Testis (tissue), 2 donors: ENCODE measurements at regions not wholly inside any gene's neighbourhood (a gene's known extent, or its start where the extent isn't known, plus 50 kb on each side); places are given as distances from the start of the nearest gene placed in this dataset.

Experiments used
- DNase-seq: peaks from one replicate; pipeline ENCODE4 v3.0.0-alpha.2; 2019
- H3K27ac ChIP-seq, 2 donors: fragments of 200-600 bp; sonication (generic); one replicate each; pipeline ENCODE4 v1.5.1; 2019
- H3K27me3 ChIP-seq: fragments of 200-600 bp; sonication (generic); one replicate; pipeline ENCODE4 v1.5.1; 2019
- H3K36me3 ChIP-seq: fragments of 200-600 bp; sonication (generic); one replicate; pipeline ENCODE4 v1.5.1; 2017; ENCODE audit warnings: low read depth; ENCODE audit errors: missing control alignments
- H3K4me1 ChIP-seq: fragments of 200-600 bp; sonication (generic); one replicate; pipeline ENCODE4 v1.5.1; 2019
- H3K4me3 ChIP-seq, 2 donors: fragments of 200-600 bp; sonication (generic); one replicate each; pipeline ENCODE4 v1.5.1; 2017 to 2019
- H3K9me3 ChIP-seq: fragments of 200-600 bp; sonication (generic); one replicate; pipeline ENCODE4 v1.5.1; 2017
- POLR2A ChIP-seq: fragments of 450-650 bp; IDR thresholded peaks from one replicate; pipeline ENCODE4 v1.6.1; 2017; ENCODE audit warnings: antibody characterized with exemption, mild to moderate bottlenecking, moderate library complexity
- WGBS, 2 donors: methylation state at CpG; one replicate each; pipeline ENCODE4 v1.1.5; 2018; 5-methylcytosine and 5-hydroxymethylcytosine counted together
- intact Hi-C: fragments of 100-400 bp; cut with DNase I; formaldehyde crosslinking; loops from one replicate; pipeline ENCODE4 v1.15.1; 2023; ENCODE audit warnings: low total_unique reads
- TF ChIP-seq, protein P1 (sequence below), 3 experiments: fragments of 450-650 bp in 2 of 3; fragments of 200-600 bp in 1 of 3; sonication (generic) in 1 of 3; IDR thresholded peaks; one replicate each; pipeline ENCODE4 v1.5.1; 2016 to 2019; ENCODE audit warnings: antibody characterized with exemption in 3 of 3, mild to moderate bottlenecking in 2 of 3, moderate library complexity in 1 of 3

DNA sequence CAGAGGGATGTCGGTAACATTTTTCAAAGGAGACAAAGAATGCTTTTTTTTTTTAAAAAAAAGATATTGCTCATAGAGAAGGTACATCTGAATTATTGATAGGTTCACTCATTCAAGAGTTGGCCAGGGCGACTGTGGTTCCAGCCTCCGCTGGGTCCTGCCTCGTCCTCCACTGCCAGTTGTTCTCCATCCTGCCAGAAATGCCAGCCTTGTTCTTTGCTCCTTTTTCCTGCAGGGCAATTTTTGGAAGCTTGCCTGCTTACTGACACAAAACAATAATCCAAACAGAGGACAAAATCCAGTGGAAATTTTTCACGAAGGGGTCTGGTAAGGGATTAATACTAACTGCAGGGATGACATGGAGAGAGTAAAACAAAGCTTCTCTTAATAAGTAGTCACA lies 1113.0 kb downstream of the CBLN2 start:
- Histone ChIP-seq H3K27ac (no peak overlapping the region), H3K27me3 (no peaks in the 10 kb centered on the region), H3K36me3 (no peaks in the 10 kb centered on the region), H3K4me3 (no peak overlapping the region), H3K9me3 (no peaks in the 10 kb centered on the region), H3K4me1 (no peaks in the 10 kb centered on the region)
- DNase-seq = no peak
- 71 to 77% methylated on average over 5 of the region's 5 CpGs for WGBS, 2 donors
- TF ChIP-seq, protein P1, sequence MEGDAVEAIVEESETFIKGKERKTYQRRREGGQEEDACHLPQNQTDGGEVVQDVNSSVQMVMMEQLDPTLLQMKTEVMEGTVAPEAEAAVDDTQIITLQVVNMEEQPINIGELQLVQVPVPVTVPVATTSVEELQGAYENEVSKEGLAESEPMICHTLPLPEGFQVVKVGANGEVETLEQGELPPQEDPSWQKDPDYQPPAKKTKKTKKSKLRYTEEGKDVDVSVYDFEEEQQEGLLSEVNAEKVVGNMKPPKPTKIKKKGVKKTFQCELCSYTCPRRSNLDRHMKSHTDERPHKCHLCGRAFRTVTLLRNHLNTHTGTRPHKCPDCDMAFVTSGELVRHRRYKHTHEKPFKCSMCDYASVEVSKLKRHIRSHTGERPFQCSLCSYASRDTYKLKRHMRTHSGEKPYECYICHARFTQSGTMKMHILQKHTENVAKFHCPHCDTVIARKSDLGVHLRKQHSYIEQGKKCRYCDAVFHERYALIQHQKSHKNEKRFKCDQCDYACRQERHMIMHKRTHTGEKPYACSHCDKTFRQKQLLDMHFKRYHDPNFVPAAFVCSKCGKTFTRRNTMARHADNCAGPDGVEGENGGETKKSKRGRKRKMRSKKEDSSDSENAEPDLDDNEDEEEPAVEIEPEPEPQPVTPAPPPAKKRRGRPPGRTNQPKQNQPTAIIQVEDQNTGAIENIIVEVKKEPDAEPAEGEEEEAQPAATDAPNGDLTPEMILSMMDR (IDR thresholded peaks at IDR 0.05) = no peak
- TF ChIP-seq POLR2A = no peak
- intact Hi-C loops = no loop called here

DNA sequence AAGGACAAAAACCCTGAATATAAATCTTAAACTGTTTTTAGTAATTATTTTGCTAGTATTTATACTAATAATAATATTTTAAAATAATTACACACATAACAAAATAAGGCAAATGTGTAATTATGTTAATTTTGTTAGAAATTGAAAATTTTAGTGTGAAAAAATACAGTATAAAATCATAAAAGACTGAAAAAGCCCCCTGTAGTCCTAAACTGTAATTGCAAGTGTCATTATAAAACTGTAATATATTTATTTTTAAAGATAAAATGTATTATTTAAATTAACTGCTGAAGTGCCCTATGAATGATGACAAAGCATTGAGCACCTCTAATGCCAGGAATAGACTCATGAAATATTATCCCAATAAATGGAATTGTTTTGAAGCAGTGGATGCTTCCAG lies 1117.7 kb downstream of the CBLN2 start:
- intact Hi-C loops = no loop called here

DNA sequence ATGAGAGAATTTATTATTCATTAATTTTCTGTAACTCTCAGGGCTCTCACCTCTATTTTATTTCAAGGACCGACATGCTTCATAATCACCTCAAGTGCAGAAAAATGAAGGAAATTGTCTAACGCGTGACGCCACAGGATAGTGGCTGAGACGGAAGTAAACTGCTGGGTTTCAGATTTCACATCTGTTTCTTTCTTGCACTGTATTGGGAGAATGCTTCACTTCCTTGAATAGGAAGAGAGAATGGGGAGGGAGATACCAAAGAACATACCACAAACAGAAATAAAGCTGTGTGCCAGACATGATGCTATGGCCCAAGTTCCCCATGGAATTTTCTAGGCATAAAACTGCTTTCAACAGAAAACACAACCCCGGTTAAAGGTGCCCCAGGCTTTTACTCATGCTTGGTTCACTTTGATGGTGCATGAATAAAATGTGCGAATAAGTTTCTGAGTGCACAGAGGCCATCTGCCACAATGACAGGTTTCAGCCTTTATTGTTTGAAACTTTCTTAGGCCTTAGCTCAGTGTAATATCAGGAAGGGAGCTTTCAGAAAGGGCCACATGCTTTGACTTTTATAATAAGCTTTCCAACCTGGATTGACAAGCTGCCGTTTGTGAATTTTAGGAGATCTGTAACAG lies 1116.4 kb downstream of the SOCS6 start:
- Histone ChIP-seq H3K9me3 (no peaks in the 10 kb centered on the region), H3K4me1 (no peaks in the 10 kb centered on the region), H3K4me3 (no peak overlapping the region), H3K36me3 (no peaks in the 10 kb centered on the region), H3K27me3 (no peaks in the 10 kb centered on the region), H3K27ac (no peak overlapping the region)
- no peak for DNase-seq
- WGBS, 2 donors = 77 to 80% methylated on average over 8 of the region's 8 CpGs
- TF ChIP-seq POLR2A = no peak
- TF ChIP-seq, protein P1 (IDR thresholded peaks at IDR 0.05) = no peak
- intact Hi-C loops = no loop called here

More for the DNA sequence above, 1117.7 kb downstream of the CBLN2 start:
- H3K4me1 ChIP-seq = no peaks in the 10 kb centered on the region
- H3K27me3 ChIP-seq = no peaks in the 10 kb centered on the region
- H3K27ac ChIP-seq = no peak overlapping the region
- no peak for TF ChIP-seq POLR2A
- TF ChIP-seq, protein P1 (IDR thresholded peaks at IDR 0.05) = peak in 1 of 3 experiments; percentile 40
- no peaks in the 10 kb centered on the region for H3K36me3 ChIP-seq
- H3K9me3 ChIP-seq = no peaks in the 10 kb centered on the region
- no peak overlapping the region for H3K4me3 ChIP-seq
- no peak for DNase-seq

DNA sequence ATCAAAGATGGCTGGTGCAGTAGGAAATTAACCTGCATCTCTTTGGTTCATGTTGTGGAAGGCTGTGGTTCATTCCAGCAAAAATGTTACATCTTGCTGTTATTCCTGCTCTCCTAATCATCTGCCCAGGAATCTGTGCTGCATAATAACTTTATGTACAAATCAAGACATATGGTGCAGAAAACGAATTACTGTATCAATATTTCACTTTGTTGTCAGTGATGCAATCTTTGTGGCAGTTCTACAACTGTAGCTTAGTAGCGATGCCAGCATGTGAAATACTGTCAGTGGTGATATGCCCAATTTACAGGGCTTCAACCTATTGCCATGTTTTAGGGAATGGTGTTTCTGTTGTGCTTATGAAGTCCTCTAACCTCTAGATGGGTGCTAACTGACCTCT lies 1114.7 kb downstream of the SOCS6 start:
- no peaks in the 10 kb centered on the region for H3K27me3 ChIP-seq
- H3K4me3 ChIP-seq = no peak overlapping the region
- intact Hi-C loops = no loop called here
- H3K4me1 ChIP-seq = no peaks in the 10 kb centered on the region
- TF ChIP-seq, protein P1 (IDR thresholded peaks at IDR 0.05) = no peak
- TF ChIP-seq POLR2A = no peak
- no peak overlapping the region for H3K27ac ChIP-seq
- 76 to 79% methylated on average over 2 of the region's 2 CpGs for WGBS, 2 donors
- H3K9me3 ChIP-seq = no peaks in the 10 kb centered on the region
- no peaks in the 10 kb centered on the region for H3K36me3 ChIP-seq
- DNase-seq = no peak

DNA sequence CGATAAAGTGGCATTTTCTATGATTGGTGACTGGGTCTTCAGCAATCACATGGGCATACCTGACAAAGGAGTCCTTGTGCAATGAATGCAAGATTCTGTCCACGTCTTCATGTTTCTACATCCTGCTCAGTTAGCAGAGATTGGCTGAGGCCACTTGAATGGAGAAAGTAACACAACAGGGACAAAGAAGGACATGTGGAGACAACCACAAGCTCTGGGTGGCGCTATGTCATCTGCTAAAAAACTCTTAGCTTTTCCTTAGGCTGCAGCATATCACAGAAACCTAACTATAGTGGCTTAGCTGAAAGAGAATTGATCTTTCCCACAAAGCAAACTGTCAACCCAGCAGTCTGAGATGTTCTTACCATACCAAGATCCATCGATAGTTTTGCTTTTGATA lies 1109.7 kb downstream of the SOCS6 start:
- Histone ChIP-seq H3K27ac (no peak overlapping the region), H3K36me3 (no peaks in the 10 kb centered on the region), H3K4me1 (no peaks in the 10 kb centered on the region), H3K4me3 (no peak overlapping the region), H3K27me3 (no peaks in the 10 kb centered on the region), H3K9me3 (no peaks in the 10 kb centered on the region)
- intact Hi-C loops = no loop called here
- TF ChIP-seq, protein P1 (IDR thresholded peaks at IDR 0.05) = no peak
- TF ChIP-seq POLR2A = no peak
- WGBS, 2 donors = 62 to 70% methylated on average over 4 of the region's 4 CpGs
- DNase-seq = peak; percentile 54
